ENCODE measurements at regions not wholly inside any gene's neighbourhood (a gene's known extent, or its start where the extent isn't known, plus 50 kb on each side); places are given as distances from the start of the nearest gene placed in this dataset.

- H3K4me1 ChIP-seq (ENCODE audit: control insufficient read depth, insufficient read depth, low read length): peaks cover 28% of the 10 kb centered on the region
- no peaks in the 10 kb centered on the region for H3K36me3 ChIP-seq (ENCODE audit: control insufficient read depth, insufficient read depth, low read length)
- WGBS (ENCODE audit: insufficient coverage): 70% methylated on average over 3 of the region's 3 CpGs
- no peak for DNase-seq (ENCODE audit: low read depth in 4 of 6, low spot score in 6 of 6)
- no peaks in the 10 kb centered on the region for H3K9me3 ChIP-seq (ENCODE audit: control insufficient read depth, insufficient read depth, low read length)
- no peak overlapping the region for H3K4me3 ChIP-seq (ENCODE audit: low read depth, low read length)
- H3K27me3 ChIP-seq (ENCODE audit: control insufficient read depth, insufficient read depth, low read length): no peaks in the 10 kb centered on the region
- H3K27ac ChIP-seq (ENCODE audit: low read depth, low read length): no peak overlapping the region
Observed at GRCh38 chr17:74085434-74085833, 118.0 kb upstream of the RPL38 start.

- DNase-seq (ENCODE audit: low read depth in 4 of 6, low spot score in 6 of 6): peak in 1 of 6 donors; percentile 72
- no peak overlapping the region for H3K4me3 ChIP-seq (ENCODE audit: low read depth, low read length)
- H3K4me1 ChIP-seq (ENCODE audit: control insufficient read depth, insufficient read depth, low read length): peaks cover 26% of the 10 kb centered on the region
- no peaks in the 10 kb centered on the region for H3K27me3 ChIP-seq (ENCODE audit: control insufficient read depth, insufficient read depth, low read length)
- 72% methylated on average over 5 of the region's 9 CpGs for WGBS (ENCODE audit: insufficient coverage)
- H3K36me3 ChIP-seq (ENCODE audit: control insufficient read depth, insufficient read depth, low read length): no peaks in the 10 kb centered on the region
- H3K27ac ChIP-seq (ENCODE audit: low read depth, low read length): no peak overlapping the region
- no peaks in the 10 kb centered on the region for H3K9me3 ChIP-seq (ENCODE audit: control insufficient read depth, insufficient read depth, low read length)
Observed at GRCh38 chr17:74087002-74087585, 116.4 kb upstream of the RPL38 start.

- 88% methylated on average over 5 of the region's 6 CpGs for WGBS (ENCODE audit: insufficient coverage)
- Histone ChIP-seq H3K27ac (ENCODE audit: low read depth, low read length) (no peak overlapping the region), H3K36me3 (ENCODE audit: control insufficient read depth, insufficient read depth, low read length) (no peaks in the 10 kb centered on the region), H3K4me3 (ENCODE audit: low read depth, low read length) (no peak overlapping the region), H3K27me3 (ENCODE audit: control insufficient read depth, insufficient read depth, low read length) (no peaks in the 10 kb centered on the region), H3K9me3 (ENCODE audit: control insufficient read depth, insufficient read depth, low read length) (no peaks in the 10 kb centered on the region), H3K4me1 (ENCODE audit: control insufficient read depth, insufficient read depth, low read length) (peaks cover 19% of the 10 kb centered on the region)
- DNase-seq (ENCODE audit: low read depth in 4 of 6, low spot score in 6 of 6): peak in 1 of 6 donors; percentile 75
Observed at GRCh38 chr17:74088285-74088933, 115.1 kb upstream of the RPL38 start.

GRCh38 chr17:74088934-74089329 lies 114.5 kb upstream of the RPL38 start:
- Histone ChIP-seq H3K9me3 (ENCODE audit: control insufficient read depth, insufficient read depth, low read length) (no peaks in the 10 kb centered on the region), H3K27ac (ENCODE audit: low read depth, low read length) (no peak overlapping the region), H3K27me3 (ENCODE audit: control insufficient read depth, insufficient read depth, low read length) (no peaks in the 10 kb centered on the region), H3K4me3 (ENCODE audit: low read depth, low read length) (no peak overlapping the region), H3K4me1 (ENCODE audit: control insufficient read depth, insufficient read depth, low read length) (peaks cover 19% of the 10 kb centered on the region), H3K36me3 (ENCODE audit: control insufficient read depth, insufficient read depth, low read length) (no peaks in the 10 kb centered on the region)
- 64% methylated on average over 4 of the region's 5 CpGs for WGBS (ENCODE audit: insufficient coverage)
- no peak for DNase-seq (ENCODE audit: low read depth in 4 of 6, low spot score in 6 of 6)

- no CpG with 5 or more reads among the region's 3 CpGs for WGBS (ENCODE audit: insufficient coverage)
- no peaks in the 10 kb centered on the region for H3K36me3 ChIP-seq (ENCODE audit: control insufficient read depth, insufficient read depth, low read length)
- DNase-seq (ENCODE audit: low read depth in 4 of 6, low spot score in 6 of 6): peak in 1 of 6 donors; percentile 59
- peaks cover 19% of the 10 kb centered on the region for H3K4me1 ChIP-seq (ENCODE audit: control insufficient read depth, insufficient read depth, low read length)
- no peak overlapping the region for H3K27ac ChIP-seq (ENCODE audit: low read depth, low read length)
- no peak overlapping the region for H3K4me3 ChIP-seq (ENCODE audit: low read depth, low read length)
- no peaks in the 10 kb centered on the region for H3K27me3 ChIP-seq (ENCODE audit: control insufficient read depth, insufficient read depth, low read length)
- H3K9me3 ChIP-seq (ENCODE audit: control insufficient read depth, insufficient read depth, low read length): no peaks in the 10 kb centered on the region
Observed at GRCh38 chr17:74089380-74089779, 114.1 kb upstream of the RPL38 start.

GRCh38 chr17:74089869-74090464 lies 113.5 kb upstream of the RPL38 start:
- DNase-seq (ENCODE audit: low read depth in 4 of 6, low spot score in 6 of 6): no peak
- Histone ChIP-seq H3K27ac (ENCODE audit: low read depth, low read length) (no peak overlapping the region), H3K27me3 (ENCODE audit: control insufficient read depth, insufficient read depth, low read length) (no peaks in the 10 kb centered on the region), H3K4me1 (ENCODE audit: control insufficient read depth, insufficient read depth, low read length) (peaks cover 19% of the 10 kb centered on the region), H3K9me3 (ENCODE audit: control insufficient read depth, insufficient read depth, low read length) (no peaks in the 10 kb centered on the region), H3K4me3 (ENCODE audit: low read depth, low read length) (no peak overlapping the region), H3K36me3 (ENCODE audit: control insufficient read depth, insufficient read depth, low read length) (no peaks in the 10 kb centered on the region)
- 50% methylated on average over 2 of the region's 4 CpGs for WGBS (ENCODE audit: insufficient coverage)

GRCh38 chr17:74094651-74095050 lies 108.8 kb upstream of the RPL38 start:
- DNase-seq (ENCODE audit: low read depth in 4 of 6, low spot score in 6 of 6): no peak

GRCh38 chr17:74096456-74096855 lies 107.0 kb upstream of the RPL38 start:
- Histone ChIP-seq H3K4me1 (ENCODE audit: control insufficient read depth, insufficient read depth, low read length) (peaks cover 1% of the 10 kb centered on the region), H3K4me3 (ENCODE audit: low read depth, low read length) (no peak overlapping the region), H3K36me3 (ENCODE audit: control insufficient read depth, insufficient read depth, low read length) (no peaks in the 10 kb centered on the region), H3K27me3 (ENCODE audit: control insufficient read depth, insufficient read depth, low read length) (no peaks in the 10 kb centered on the region), H3K27ac (ENCODE audit: low read depth, low read length) (no peak overlapping the region), H3K9me3 (ENCODE audit: control insufficient read depth, insufficient read depth, low read length) (no peaks in the 10 kb centered on the region)
- WGBS (ENCODE audit: insufficient coverage): 57% methylated on average over 5 of the region's 5 CpGs
- DNase-seq (ENCODE audit: low read depth in 4 of 6, low spot score in 6 of 6): no peak

More at GRCh38 chr17:74094651-74095050, 108.8 kb upstream of the RPL38 start:
- Histone ChIP-seq H3K4me1 (ENCODE audit: control insufficient read depth, insufficient read depth, low read length) (no peaks in the 10 kb centered on the region), H3K27me3 (ENCODE audit: control insufficient read depth, insufficient read depth, low read length) (no peaks in the 10 kb centered on the region), H3K27ac (ENCODE audit: low read depth, low read length) (no peak overlapping the region), H3K4me3 (ENCODE audit: low read depth, low read length) (no peak overlapping the region), H3K36me3 (ENCODE audit: control insufficient read depth, insufficient read depth, low read length) (no peaks in the 10 kb centered on the region), H3K9me3 (ENCODE audit: control insufficient read depth, insufficient read depth, low read length) (no peaks in the 10 kb centered on the region)

- H3K9me3 ChIP-seq (ENCODE audit: control insufficient read depth, insufficient read depth, low read length): no peaks in the 10 kb centered on the region
- 88% methylated on average over 11 of the region's 14 CpGs for WGBS (ENCODE audit: insufficient coverage)
- H3K27ac ChIP-seq (ENCODE audit: low read depth, low read length): no peak overlapping the region
- H3K27me3 ChIP-seq (ENCODE audit: control insufficient read depth, insufficient read depth, low read length): no peaks in the 10 kb centered on the region
- H3K4me1 ChIP-seq (ENCODE audit: control insufficient read depth, insufficient read depth, low read length): peaks cover 4% of the 10 kb centered on the region
- H3K4me3 ChIP-seq (ENCODE audit: low read depth, low read length): no peak overlapping the region
- no peak for DNase-seq (ENCODE audit: low read depth in 4 of 6, low spot score in 6 of 6)
- H3K36me3 ChIP-seq (ENCODE audit: control insufficient read depth, insufficient read depth, low read length): no peaks in the 10 kb centered on the region
Observed at GRCh38 chr17:74097450-74098135, 105.9 kb upstream of the RPL38 start.

Data from spinal cord (tissue), 9 donors.